GM19023 (cell line): ENCODE measurements at regions not wholly inside any gene's neighbourhood (a gene's known extent, or its start where the extent isn't known, plus 50 kb on each side); places are given as distances from the start of the nearest gene placed in this dataset.

Experiments
- ATAC-seq: cut with Tn5 transposase; IDR thresholded peaks from one replicate; pipeline ENCODE4 v1.9.1; 2021; ENCODE audit warnings: mild to moderate bottlenecking, moderate library complexity; ENCODE audit not compliant: unreplicated experiment

GRCh38 chr17:68705714-68706076, 104.5 kb upstream of the FAM20A start:
- no peak for ATAC-seq

GRCh38 chr17:68704871-68705713, 103.9 kb upstream of the FAM20A start:
- no peak for ATAC-seq

GRCh38 chr17:68701046-68701445, 99.9 kb upstream of the FAM20A start:
- no peak for ATAC-seq

GRCh38 chr17:68700421-68700820, 99.3 kb upstream of the FAM20A start:
- ATAC-seq: no peak

GRCh38 chr17:68699936-68700335, 98.8 kb upstream of the FAM20A start:
- no peak for ATAC-seq

GRCh38 chr17:68698746-68699145, 97.6 kb upstream of the FAM20A start:
- no peak for ATAC-seq

GRCh38 chr17:68697850-68698361, 96.7 kb upstream of the FAM20A start:
- no peak for ATAC-seq

- ATAC-seq: no peak
Measured at GRCh38 chr17:68695659-68696058, 94.5 kb upstream of the FAM20A start.

- ATAC-seq: no peak
Measured at GRCh38 chr17:68694791-68695485, 93.8 kb upstream of the FAM20A start.

- ATAC-seq: no peak
Measured at GRCh38 chr17:68693896-68694295, 92.7 kb upstream of the FAM20A start.

- no peak for ATAC-seq
Measured at GRCh38 chr17:68693466-68693865, 92.3 kb upstream of the FAM20A start.

- ATAC-seq: no peak
Measured at GRCh38 chr17:68686108-68686988, 85.2 kb upstream of the FAM20A start.

GRCh38 chr17:68684949-68685357, 83.8 kb upstream of the FAM20A start:
- ATAC-seq: no peak

GRCh38 chr17:68682903-68683302, 81.7 kb upstream of the FAM20A start:
- no peak for ATAC-seq

- no peak for ATAC-seq
Measured at GRCh38 chr17:68679882-68680281, 78.7 kb upstream of the FAM20A start.

- no peak for ATAC-seq
Measured at GRCh38 chr17:68676856-68677255, 75.7 kb upstream of the FAM20A start.

GRCh38 chr17:68675723-68676122, 74.6 kb upstream of the FAM20A start:
- ATAC-seq: no peak

- no peak for ATAC-seq
Measured at GRCh38 chr17:68674029-68674925, 73.1 kb upstream of the FAM20A start.

- ATAC-seq: no peak
Measured at GRCh38 chr17:68670967-68671693, 70.0 kb upstream of the FAM20A start.
